IMR-90 (cell line): ENCODE measurements at regions not wholly inside any gene's neighbourhood (a gene's known extent, or its start where the extent isn't known, plus 50 kb on each side); places are given as distances from the start of the nearest gene placed in this dataset.
A peak's percentile ranks its signal among the peaks of the same experiment; 100 is the strongest.

Source experiments
- ATAC-seq: fragments of 200-7000 bp; cut with Tn5 transposase; 2 replicates; pipeline ENCODE4 v1.9.1; 2020; ENCODE audit warnings: low read depth, mild to moderate bottlenecking, moderate library complexity
- BruUV-seq: library from RNA; stranded (reverse); fragments of 400-500 nt; replicated peaks from 2 replicates; lab custom pipeline; 2021; lab: Mats Ljungman, UMichigan
- CTCF ChIA-PET: fragments of 300-600 bp; formaldehyde crosslinking; extraction: SDS; loops from one replicate; lab custom pipeline; 2021; ENCODE audit warnings: antibody characterized with exemption; lab: Yijun Ruan, JAX
- POLR2A ChIA-PET: fragments of 300-600 bp; sonication (Branson Sonifier 250); formaldehyde crosslinking; loops from one replicate; lab custom pipeline; 2022; ENCODE audit warnings: antibody characterized with exemption; ENCODE audit not compliant: unreplicated experiment; lab: Charles Lee
- DNase-seq: peaks from one replicate; pipeline ENCODE4 v3.0.0; 2013
- H2AFZ ChIP-seq: replicated peaks from 2 replicates; pipeline ENCODE3; 2013; ENCODE audit warnings: low read length, mild to moderate bottlenecking; ENCODE audit not compliant: poor library complexity
- H2AK5ac ChIP-seq: 2 replicates; pipeline ENCODE4 v1.6.1; 2013; ENCODE audit warnings: low read depth, low read length, inconsistent platforms
- H2AK9ac ChIP-seq: replicated peaks from 2 replicates; pipeline ENCODE3; 2013; ENCODE audit warnings: mild to moderate bottlenecking, low read depth, low read length, moderate library complexity; ENCODE audit not compliant: poor library complexity
- H2BK120ac ChIP-seq: 2 replicates; pipeline ENCODE4 v1.6.1; 2013; ENCODE audit warnings: low read depth, low read length, inconsistent platforms
- H2BK15ac ChIP-seq: 3 replicates; pipeline ENCODE4 v1.6.1; 2013; ENCODE audit warnings: low read depth, low read length, inconsistent platforms
- H2BK20ac ChIP-seq: 2 replicates; pipeline ENCODE4 v1.6.1; 2013; ENCODE audit warnings: low read depth, mild to moderate bottlenecking, inconsistent platforms, low read length, moderate library complexity
- H2BK5ac ChIP-seq: 2 replicates; pipeline ENCODE4 v1.6.1; 2013; ENCODE audit warnings: mild to moderate bottlenecking, low read depth, low read length, inconsistent platforms; ENCODE audit not compliant: poor library complexity, severe bottlenecking
- H3K14ac ChIP-seq: replicated peaks from 2 replicates; pipeline ENCODE4 v1.6.1; 2013; ENCODE audit warnings: low read depth, low read length, inconsistent platforms
- H3K18ac ChIP-seq: 2 replicates; pipeline ENCODE4 v1.6.1; 2013; ENCODE audit warnings: low read depth, low read length, control low read depth
- H3K23ac ChIP-seq: 2 replicates; pipeline ENCODE4 v1.6.1; 2013; ENCODE audit warnings: low read depth, low read length, inconsistent platforms
- H3K27ac ChIP-seq: 2 replicates; pipeline ENCODE4 v1.5.1; 2013; ENCODE audit warnings: mild to moderate bottlenecking, control low read depth, low read length; ENCODE audit not compliant: insufficient read depth
- H3K27me3 ChIP-seq: 2 replicates; pipeline ENCODE4 v1.6.1; 2013; ENCODE audit warnings: low read length; ENCODE audit not compliant: control insufficient read depth, insufficient read depth
- H3K36me3 ChIP-seq: 2 replicates; pipeline ENCODE4 v1.6.1; 2013; ENCODE audit warnings: low read length, mixed read lengths; ENCODE audit not compliant: control insufficient read depth, insufficient read depth
- H3K4ac ChIP-seq: 2 replicates; pipeline ENCODE4 v1.6.1; 2013; ENCODE audit warnings: low read depth, low read length, inconsistent platforms
- H3K4me1 ChIP-seq: 2 replicates; pipeline ENCODE4 v1.6.1; 2013; ENCODE audit warnings: low read length, mixed read lengths; ENCODE audit not compliant: control insufficient read depth, insufficient read depth
- H3K4me2 ChIP-seq: 2 replicates; pipeline ENCODE4 v1.6.1; 2013; ENCODE audit warnings: low read depth, mild to moderate bottlenecking, control low read depth, low read length, moderate library complexity
- H3K4me3 ChIP-seq: 2 replicates; pipeline ENCODE4 v1.5.1; 2013; ENCODE audit warnings: low read depth, mild to moderate bottlenecking, control low read depth, low read length, moderate library complexity; ENCODE audit not compliant: insufficient read depth
- H3K56ac ChIP-seq: 2 replicates; pipeline ENCODE4 v1.6.1; 2013; ENCODE audit warnings: low read length, inconsistent platforms; ENCODE audit not compliant: insufficient read depth; ENCODE audit errors: extremely low read depth
- H3K79me1 ChIP-seq, 2 experiments: 2 replicates each; pipeline ENCODE4 v1.6.1; 2013; ENCODE audit warnings: low read length in 2 of 2, inconsistent platforms in 1 of 2, low read depth in 1 of 2
- H3K9ac ChIP-seq: 2 replicates; pipeline ENCODE4 v1.6.1; 2013; ENCODE audit warnings: low read depth, low read length, control low read depth
- H3K9me1 ChIP-seq: 2 replicates; pipeline ENCODE4 v1.6.1; 2013; ENCODE audit warnings: low read length, inconsistent platforms; ENCODE audit not compliant: insufficient read depth
- H3K9me3 ChIP-seq: 2 replicates; pipeline ENCODE4 v1.6.1; 2013; ENCODE audit warnings: low read length; ENCODE audit not compliant: control insufficient read depth, insufficient read depth
- H4K20me1 ChIP-seq: 2 replicates; pipeline ENCODE4 v1.6.1; 2013; ENCODE audit warnings: low read length, inconsistent platforms; ENCODE audit not compliant: insufficient read depth
- H4K5ac ChIP-seq: 2 replicates; pipeline ENCODE4 v1.6.1; 2013; ENCODE audit warnings: mild to moderate bottlenecking, low read depth, low read length, control low read depth
- H4K8ac ChIP-seq, 2 experiments: 2 replicates each; pipeline ENCODE4 v1.6.1; 2013; ENCODE audit warnings: low read depth in 2 of 2, low read length in 2 of 2, control low read depth in 1 of 2, inconsistent platforms in 1 of 2
- H4K91ac ChIP-seq: 2 replicates; pipeline ENCODE4 v1.6.1; 2013; ENCODE audit warnings: low read depth, low read length, inconsistent platforms; ENCODE audit not compliant: insufficient read depth
- BHLHE40 ChIP-seq: fragments of 150-350 bp; IDR thresholded peaks from 2 replicates; pipeline ENCODE4 v1.6.1; 2016; ENCODE audit warnings: mild to moderate bottlenecking, low read depth, low read length
- CEBPB ChIP-seq: IDR thresholded peaks from 2 replicates; pipeline ENCODE4 v1.6.1; 2012; ENCODE audit warnings: low read depth, low read length, improper control_type of control experiment
- ELK1 ChIP-seq: fragments of 150-350 bp; IDR thresholded peaks from 2 replicates; pipeline ENCODE4 v1.6.1; 2016; ENCODE audit warnings: low read depth, mild to moderate bottlenecking, low read length, moderate library complexity, borderline replicate concordance
- MAZ ChIP-seq: IDR thresholded peaks from 2 replicates; pipeline ENCODE4 v1.6.1; 2012; ENCODE audit warnings: low read depth, mild to moderate bottlenecking, low read length, improper control_type of control experiment, moderate library complexity, borderline replicate concordance
- MXI1 ChIP-seq: IDR thresholded peaks from 2 replicates; pipeline ENCODE4 v1.6.1; 2012; ENCODE audit warnings: low read depth, mild to moderate bottlenecking, low read length, moderate library complexity, borderline replicate concordance
- NFE2L2 ChIP-seq: fragments of 150-350 bp; IDR thresholded peaks from 2 replicates; pipeline ENCODE4 v1.6.1; 2016; ENCODE audit warnings: low read depth, mild to moderate bottlenecking, low read length
- POLR2A ChIP-seq: IDR thresholded peaks from 2 replicates; pipeline ENCODE4 v1.6.1; 2012; ENCODE audit warnings: mild to moderate bottlenecking, low read depth, low read length
- RAD21 ChIP-seq: IDR thresholded peaks from 2 replicates; pipeline ENCODE4 v1.6.1; 2012; ENCODE audit warnings: low read length, improper control_type of control experiment
- RFX5 ChIP-seq: IDR thresholded peaks from 2 replicates; pipeline ENCODE4 v1.8.0; 2012; ENCODE audit warnings: low read depth, mild to moderate bottlenecking, low read length, moderate library complexity
- USF2 ChIP-seq: fragments of 150-350 bp; IDR thresholded peaks from 2 replicates; pipeline ENCODE4 v1.6.1; 2017; ENCODE audit warnings: mild to moderate bottlenecking, antibody characterized with exemption, low read length, low read depth
- WGBS, 2 experiments: methylation state at CpG; one replicate each; pipeline versions ENCODE4 v1.1.5 to v1.1.7; 2013; ENCODE audit warnings: missing lambda C conversion rate in 2 of 2; ENCODE audit not compliant: insufficient read length in 1 of 2; ENCODE audit errors: extremely low coverage in 2 of 2; 5-methylcytosine and 5-hydroxymethylcytosine counted together
- dilution Hi-C: fragments of 300-500 bp; cut with HindIII; formaldehyde crosslinking; loops from one replicate; pipeline ENCODE4 v1.14.3; 2018; ENCODE audit warnings: low sequenced_read_pairs; ENCODE audit not compliant: unreplicated experiment
- in situ Hi-C: fragments of 300-500 bp; cut with MboI; formaldehyde crosslinking; loops from 3 replicates; pipeline ENCODE4 v1.14.3; 2019; ENCODE audit warnings: low sequenced_read_pairs, inconsistent platforms, mixed read lengths
- intact Hi-C: fragments of 100-400 bp; cut with micrococcal nuclease; formaldehyde crosslinking; loops from 2 replicates; pipeline ENCODE4 v1.10.0; 2022

GRCh38 chr7:42494199-42494710, 257.2 kb upstream of the GLI3 start:
- intact Hi-C loops (loop anchor here (5.0 kb wide), 1 partner anchor 517 kb away; no protein-coding TSS in a partner anchor), in situ Hi-C loops (no loop called here), dilution Hi-C loops (no loop called here)
- ChIA-PET CTCF (interaction anchor here (1.2 kb wide), 1 partner anchor 9 kb away, joined by 3 read pairs; no protein-coding TSS in a partner anchor), POLR2A (no interaction called here)
- no peak overlapping the region; the same call in 1 of the 2 replicates for H2BK120ac ChIP-seq
- no peaks in the 10 kb centered on the region for H4K20me1 ChIP-seq
- no peak overlapping the region for H2BK20ac ChIP-seq
- H3K9me3 ChIP-seq: no peaks in the 10 kb centered on the region
- H3K4me3 ChIP-seq: no peak overlapping the region
- no peak overlapping the region for H2AFZ ChIP-seq
- H2BK5ac ChIP-seq: no peak overlapping the region
- no peak overlapping the region for H3K27ac ChIP-seq
- H3K56ac ChIP-seq: no peak overlapping the region
- WGBS, 2 experiments: 94% methylated on average over 2 of the region's 5 CpGs; no CpG with 5 or more reads in 1 of the 2 experiments
- H3K4me1 ChIP-seq: peaks cover 3% of the 10 kb centered on the region; the same call in 1 of the 2 replicates
- TF ChIP-seq MXI1: no peak
- TF ChIP-seq NFE2L2: no peak
- TF ChIP-seq RAD21: no peak
- no peak for TF ChIP-seq POLR2A
- TF ChIP-seq RFX5: no peak
- TF ChIP-seq USF2: no peak
- no peak for TF ChIP-seq ELK1
- no peak for TF ChIP-seq CEBPB
- no peak for TF ChIP-seq MAZ
- TF ChIP-seq BHLHE40: no peak
- no peak overlapping the region; the same call in 1 of the 2 replicates for H3K4ac ChIP-seq
- H4K8ac ChIP-seq: no peak overlapping the region
- peak overlapping the region; percentile 73; the same call in 1 of the 2 replicates for H3K4me2 ChIP-seq
- no peaks in the 10 kb centered on the region for H3K9me1 ChIP-seq
- H3K79me1 ChIP-seq: no peaks in the 10 kb centered on the region
- no peak overlapping the region for H2BK15ac ChIP-seq
- H4K5ac ChIP-seq: no peak overlapping the region
- DNase-seq (no peak), ATAC-seq (no peak)
- no peak overlapping the region for H3K23ac ChIP-seq
- no peak overlapping the region for H2AK9ac ChIP-seq
- H3K9ac ChIP-seq: no peak overlapping the region
- H3K18ac ChIP-seq: no peak overlapping the region
- H3K36me3 ChIP-seq: no peaks in the 10 kb centered on the region
- no peak overlapping the region for H4K91ac ChIP-seq
- BruUV-seq: no TSS peak
- no peak overlapping the region for H3K14ac ChIP-seq
- H2AK5ac ChIP-seq: no peak overlapping the region
- H3K27me3 ChIP-seq: peaks cover 6% of the 10 kb centered on the region
